SIG-M5 treated with dmso at 0.1 percent for 504 hours (cell line): ENCODE measurements at regions not wholly inside any gene's neighbourhood (a gene's known extent, or its start where the extent isn't known, plus 50 kb on each side); places are given as distances from the start of the nearest gene placed in this dataset.

Experiments used
- DNase-seq: peaks from one replicate; lab custom pipeline; 2025; ENCODE audit not compliant: unreplicated experiment; lab: John Stamatoyannopoulos, UW

- no peak for DNase-seq
Observed at GRCh38 chr16:73888840-73889490, 407.6 kb upstream of the PSMD7 start.

GRCh38 chr16:73887911-73888310 is 408.7 kb upstream of the PSMD7 start:
- DNase-seq, result no peak

GRCh38 chr16:73886426-73886825 is 410.2 kb upstream of the PSMD7 start:
- DNase-seq, result no peak

- no peak for DNase-seq
Observed at GRCh38 chr16:73885319-73885718, 411.3 kb upstream of the PSMD7 start.

- DNase-seq, result no peak
Observed at GRCh38 chr16:73883841-73884240, 412.8 kb upstream of the PSMD7 start.

GRCh38 chr16:73883126-73883525 is 413.5 kb upstream of the PSMD7 start:
- no peak for DNase-seq

GRCh38 chr16:73882651-73883050 is 414.0 kb upstream of the PSMD7 start:
- no peak for DNase-seq

- DNase-seq, result no peak
Observed at GRCh38 chr16:73882033-73882432, 414.6 kb upstream of the PSMD7 start.

- no peak for DNase-seq
Observed at GRCh38 chr16:73879621-73880020, 417.0 kb upstream of the PSMD7 start.

GRCh38 chr16:73878611-73879010 is 418.0 kb upstream of the PSMD7 start:
- peak; percentile 50 for DNase-seq

GRCh38 chr16:73877150-73877549 is 419.5 kb upstream of the PSMD7 start:
- DNase-seq, result no peak

GRCh38 chr16:73875996-73876690 is 420.5 kb upstream of the PSMD7 start:
- no peak for DNase-seq

- DNase-seq, result no peak
Observed at GRCh38 chr16:73874324-73874723, 422.3 kb upstream of the PSMD7 start.

GRCh38 chr16:73873643-73874042 is 423.0 kb upstream of the PSMD7 start:
- DNase-seq, result no peak

- no peak for DNase-seq
Observed at GRCh38 chr16:73872856-73873255, 423.8 kb upstream of the PSMD7 start.

GRCh38 chr16:73871088-73871733 is 425.4 kb upstream of the PSMD7 start:
- DNase-seq, result no peak

GRCh38 chr16:73869126-73869525 is 427.5 kb upstream of the PSMD7 start:
- no peak for DNase-seq

GRCh38 chr16:73864868-73865267 is 431.7 kb upstream of the PSMD7 start:
- DNase-seq, result no peak

GRCh38 chr16:73858326-73858725 is 438.3 kb upstream of the PSMD7 start:
- DNase-seq, result no peak

- no peak for DNase-seq
Observed at GRCh38 chr16:73853968-73854367, 442.6 kb upstream of the PSMD7 start.

GRCh38 chr16:73852561-73852960 is 444.1 kb upstream of the PSMD7 start:
- no peak for DNase-seq

GRCh38 chr16:73848993-73849392 is 447.6 kb upstream of the PSMD7 start:
- DNase-seq, result no peak
